ENCODE measurements at regions not wholly inside any gene's neighbourhood (a gene's known extent, or its start where the extent isn't known, plus 50 kb on each side); places are given as distances from the start of the nearest gene placed in this dataset.

- TF ChIP-seq, protein P1, sequence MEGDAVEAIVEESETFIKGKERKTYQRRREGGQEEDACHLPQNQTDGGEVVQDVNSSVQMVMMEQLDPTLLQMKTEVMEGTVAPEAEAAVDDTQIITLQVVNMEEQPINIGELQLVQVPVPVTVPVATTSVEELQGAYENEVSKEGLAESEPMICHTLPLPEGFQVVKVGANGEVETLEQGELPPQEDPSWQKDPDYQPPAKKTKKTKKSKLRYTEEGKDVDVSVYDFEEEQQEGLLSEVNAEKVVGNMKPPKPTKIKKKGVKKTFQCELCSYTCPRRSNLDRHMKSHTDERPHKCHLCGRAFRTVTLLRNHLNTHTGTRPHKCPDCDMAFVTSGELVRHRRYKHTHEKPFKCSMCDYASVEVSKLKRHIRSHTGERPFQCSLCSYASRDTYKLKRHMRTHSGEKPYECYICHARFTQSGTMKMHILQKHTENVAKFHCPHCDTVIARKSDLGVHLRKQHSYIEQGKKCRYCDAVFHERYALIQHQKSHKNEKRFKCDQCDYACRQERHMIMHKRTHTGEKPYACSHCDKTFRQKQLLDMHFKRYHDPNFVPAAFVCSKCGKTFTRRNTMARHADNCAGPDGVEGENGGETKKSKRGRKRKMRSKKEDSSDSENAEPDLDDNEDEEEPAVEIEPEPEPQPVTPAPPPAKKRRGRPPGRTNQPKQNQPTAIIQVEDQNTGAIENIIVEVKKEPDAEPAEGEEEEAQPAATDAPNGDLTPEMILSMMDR (conservative IDR thresholded peaks at IDR 0.05 in 1 of 2, IDR thresholded peaks at IDR 0.05 in 1 of 2; ENCODE audit: low read depth in 1 of 2, low read length in 2 of 2) = no peak
- no peak for TF ChIP-seq EZH2 (IDR thresholded peaks at IDR 0.05; ENCODE audit: low read length, missing control alignments)
These were observed 380.4 kb upstream of the ZMIZ1 start for GRCh38 chr10:78688230-78688900.
